CD4-positive, alpha-beta T cell treated with Interleukin-2 at 100 ng/mL for 4 hours (primary cell): ENCODE measurements at regions not wholly inside any gene's neighbourhood (a gene's known extent, or its start where the extent isn't known, plus 50 kb on each side); places are given as distances from the start of the nearest gene placed in this dataset.

Experiments used
- DNase-seq: peaks from one replicate; pipeline ENCODE4 v3.0.0-alpha.2; 2020; ENCODE audit warnings: low spot score

DNA sequence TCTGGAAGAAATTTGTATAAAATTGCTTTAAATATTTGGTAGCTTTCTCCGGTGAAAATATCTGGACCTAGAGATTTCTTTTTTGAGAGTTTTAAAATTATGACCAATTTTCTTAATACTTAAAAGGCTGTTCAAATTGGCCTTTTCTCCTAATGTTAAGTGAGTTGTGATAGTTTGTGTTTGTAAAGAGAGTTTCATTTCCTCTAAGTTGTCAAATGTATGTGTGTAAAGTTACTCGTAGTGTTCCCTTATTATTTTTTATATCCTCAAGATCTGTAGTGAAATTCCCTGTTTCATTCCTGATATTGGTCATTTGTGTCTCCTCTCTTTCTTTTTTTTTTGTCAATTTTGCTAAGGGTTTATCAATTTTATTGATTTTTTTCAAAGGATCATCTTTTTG, 92.6 kb upstream of the CTNNB1 start:
- DNase-seq = no peak

DNA sequence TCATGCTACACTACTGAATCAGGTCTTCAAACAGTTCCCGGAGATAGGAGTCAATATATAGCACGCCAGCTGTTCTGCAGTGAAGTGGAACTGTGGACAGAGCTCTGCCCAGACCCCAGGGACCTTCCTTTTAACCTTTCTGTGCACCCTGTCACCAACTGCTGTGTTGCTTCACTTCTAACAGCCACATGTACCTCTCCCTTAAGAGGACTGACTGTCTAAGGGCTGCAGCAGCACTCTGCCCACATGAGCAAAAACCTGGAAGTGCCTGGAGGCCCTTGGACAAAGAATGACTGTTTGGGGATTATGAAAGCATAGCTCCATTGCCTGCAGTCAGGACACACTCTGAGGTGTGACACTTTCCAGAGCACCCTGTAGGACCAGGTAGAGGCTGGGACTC, 88.3 kb upstream of the CTNNB1 start:
- no peak for DNase-seq

DNA sequence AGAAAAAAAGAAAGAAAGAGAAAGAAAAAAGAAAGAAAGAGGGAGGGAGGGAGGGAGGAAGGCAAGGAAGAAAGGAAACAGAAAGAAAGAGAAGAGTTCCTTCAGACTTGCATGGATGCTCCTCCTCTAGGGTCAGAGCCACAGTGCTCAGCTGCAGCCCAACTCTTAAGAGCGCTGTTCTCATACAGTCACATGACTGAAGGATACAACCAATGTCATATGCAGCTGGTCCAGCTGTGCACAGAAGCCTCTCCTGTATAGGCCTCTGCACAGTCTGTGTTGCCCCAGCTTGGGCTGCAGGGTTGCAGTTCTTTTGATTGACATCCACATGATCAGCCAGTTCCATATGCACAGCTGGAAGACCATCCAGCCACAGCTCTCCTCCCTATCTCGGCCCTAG, 86.8 kb upstream of the CTNNB1 start:
- no peak for DNase-seq

DNA sequence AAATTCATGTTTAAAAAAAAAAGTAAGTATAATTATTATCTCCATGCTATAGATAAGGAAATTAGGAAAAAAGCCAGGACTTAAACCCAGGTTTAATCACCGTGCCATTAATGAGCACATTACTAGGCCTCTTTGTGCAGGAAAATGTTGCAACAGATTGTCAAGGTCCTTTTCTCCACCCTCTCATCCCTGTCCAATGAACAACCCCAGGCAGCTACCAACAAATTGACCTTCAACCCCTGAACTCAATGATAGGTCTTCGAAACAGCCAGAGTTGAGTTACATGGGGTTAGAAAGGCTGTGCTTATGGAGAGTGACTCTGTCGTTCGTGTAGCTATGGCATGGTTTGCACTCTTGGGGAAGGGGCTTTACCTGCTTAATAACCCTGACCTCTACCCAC, 84.2 kb upstream of the CTNNB1 start:
- DNase-seq = no peak

DNA sequence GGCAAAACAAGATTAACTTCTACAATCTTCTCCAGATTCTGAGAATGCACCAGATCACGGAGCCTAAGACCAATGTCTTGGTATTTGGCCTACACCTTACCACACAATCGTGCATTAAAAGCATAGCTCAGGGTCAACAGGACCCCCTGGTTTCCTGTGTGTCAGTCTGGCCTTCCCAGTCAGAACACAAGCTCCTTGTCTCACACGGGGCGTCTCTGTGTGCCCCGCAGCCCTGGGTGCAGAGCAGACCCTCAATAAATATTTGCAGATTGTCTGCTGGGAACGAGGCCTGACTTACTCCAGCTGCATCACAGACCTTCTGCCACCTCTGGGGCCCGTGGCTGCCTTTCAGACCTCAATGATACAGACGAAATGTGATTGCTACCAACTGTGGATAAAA, 82.5 kb upstream of the CTNNB1 start:
- DNase-seq = no peak

DNA sequence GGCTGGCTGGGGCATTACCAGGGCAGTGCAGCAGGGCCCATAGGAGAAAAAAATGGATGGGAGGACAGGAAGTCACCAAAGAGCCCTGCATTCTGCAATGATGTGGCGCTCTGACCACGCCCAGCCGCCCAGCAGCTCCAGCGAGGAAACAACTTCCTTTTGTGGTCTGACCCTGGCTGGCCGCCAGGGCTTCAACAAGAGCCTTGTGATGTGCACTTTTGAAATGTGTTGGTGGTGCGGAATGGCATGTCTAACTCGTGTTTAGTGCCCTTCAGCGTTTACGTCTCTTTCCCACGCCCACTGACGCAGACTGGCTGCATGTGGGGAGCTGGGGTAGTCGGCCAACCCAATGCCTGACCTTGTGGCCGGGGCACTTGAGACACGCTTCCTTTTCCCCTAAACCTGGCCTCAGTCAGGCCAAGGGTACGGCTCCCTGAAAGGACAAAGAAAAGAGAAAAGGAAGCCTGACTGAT, 81.9 kb upstream of the CTNNB1 start:
- peak; percentile 81 for DNase-seq

DNA sequence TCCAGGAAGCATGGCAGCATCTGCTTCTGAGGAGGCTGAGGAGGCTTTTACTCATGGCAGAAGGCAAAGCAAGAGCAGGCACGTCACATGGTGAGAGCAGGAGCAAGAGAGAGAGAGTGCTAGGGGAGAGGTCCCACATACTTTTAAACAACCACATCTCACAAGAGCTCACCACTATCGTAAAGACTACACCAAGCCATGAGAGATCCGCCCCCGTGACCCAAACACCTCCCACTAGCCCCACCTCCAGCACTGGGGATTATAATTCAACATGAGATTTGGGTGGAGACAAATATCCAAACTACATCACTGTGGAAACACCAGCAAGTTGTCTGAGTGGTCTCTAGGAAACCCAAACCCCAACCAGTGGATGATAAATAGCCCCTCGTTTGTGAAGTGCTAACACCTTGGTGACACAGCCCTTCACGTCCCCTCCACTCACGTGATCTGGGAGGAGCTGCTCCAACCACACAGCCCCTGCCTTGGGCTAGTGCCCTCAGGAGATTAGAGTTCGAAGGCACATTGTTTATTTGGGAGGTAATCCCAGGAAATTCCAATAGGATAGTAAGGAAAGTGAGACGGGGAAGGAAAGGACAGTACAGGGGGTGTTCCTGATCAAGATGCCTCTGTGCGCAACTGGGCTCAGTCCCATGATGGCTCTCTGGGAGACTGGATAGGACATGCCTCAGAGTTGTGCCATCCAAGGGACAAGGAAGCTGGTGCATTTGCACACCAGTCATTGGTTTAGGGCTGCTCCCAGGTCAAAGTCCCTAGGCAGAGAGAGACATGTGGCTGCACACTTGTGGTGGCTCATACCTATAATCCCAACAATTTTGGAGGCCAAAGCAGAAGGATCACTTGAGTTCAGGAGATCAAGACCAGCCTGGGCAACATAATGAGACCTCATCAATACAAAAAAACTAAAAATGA, 80.6 kb upstream of the CTNNB1 start:
- no peak for DNase-seq

DNA sequence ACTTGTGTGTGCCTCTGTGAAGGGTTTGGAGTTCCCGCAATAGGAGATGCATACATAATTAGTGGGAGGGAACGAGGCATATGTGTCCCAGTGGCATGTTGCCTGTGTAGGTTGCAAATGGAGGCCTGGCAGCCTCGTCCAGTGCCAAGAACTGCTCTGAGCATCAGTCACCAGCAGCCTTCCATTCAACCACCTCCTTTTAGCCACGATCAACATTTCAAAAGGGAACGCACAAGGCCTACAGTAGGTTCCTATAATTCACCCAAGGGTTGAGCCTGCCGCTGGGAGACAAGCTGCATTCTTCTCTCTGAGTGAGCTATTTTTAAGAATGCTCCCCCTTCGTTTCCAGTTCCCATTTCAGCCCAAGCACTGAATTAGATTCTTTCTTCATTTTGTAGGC, 78.8 kb upstream of the CTNNB1 start:
- no peak for DNase-seq

DNA sequence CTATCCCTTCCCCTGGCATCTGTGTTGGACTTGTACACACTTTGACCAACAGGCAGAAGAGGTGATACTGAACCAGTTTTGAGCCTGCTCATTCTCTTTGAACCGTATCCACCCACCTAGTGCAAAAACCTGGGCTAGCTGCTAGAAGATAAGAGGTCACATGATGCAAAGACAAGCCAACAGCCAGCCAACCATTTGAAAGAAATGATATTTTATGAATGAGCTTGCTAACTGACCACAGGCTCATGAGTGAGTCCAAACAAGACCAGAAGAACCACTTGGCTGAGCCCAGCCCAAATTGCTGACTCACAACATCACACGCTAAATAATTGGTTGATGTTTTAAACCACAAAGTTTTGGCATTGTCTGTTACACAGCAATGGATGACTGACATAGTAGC, 74.0 kb upstream of the CTNNB1 start:
- no peak for DNase-seq

DNA sequence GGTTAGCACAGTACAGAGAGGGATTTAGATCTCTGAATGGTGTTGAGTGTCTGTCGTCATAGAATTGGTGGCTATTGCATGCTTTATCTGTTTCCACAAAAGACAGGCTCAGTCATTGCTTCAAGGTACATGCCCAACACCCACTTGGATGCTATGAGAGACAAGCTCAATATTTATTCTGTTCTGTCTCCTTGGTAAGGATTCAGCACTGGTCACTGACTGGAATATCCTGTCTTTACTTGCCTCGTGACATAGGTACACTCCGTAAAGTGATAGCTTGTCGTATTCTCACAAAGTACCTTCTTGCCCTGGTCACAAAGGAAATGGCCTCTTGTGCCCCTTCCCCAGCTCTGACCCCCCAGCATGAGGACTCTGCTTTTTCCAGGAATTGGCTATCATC, 72.8 kb upstream of the CTNNB1 start:
- no peak for DNase-seq

DNA sequence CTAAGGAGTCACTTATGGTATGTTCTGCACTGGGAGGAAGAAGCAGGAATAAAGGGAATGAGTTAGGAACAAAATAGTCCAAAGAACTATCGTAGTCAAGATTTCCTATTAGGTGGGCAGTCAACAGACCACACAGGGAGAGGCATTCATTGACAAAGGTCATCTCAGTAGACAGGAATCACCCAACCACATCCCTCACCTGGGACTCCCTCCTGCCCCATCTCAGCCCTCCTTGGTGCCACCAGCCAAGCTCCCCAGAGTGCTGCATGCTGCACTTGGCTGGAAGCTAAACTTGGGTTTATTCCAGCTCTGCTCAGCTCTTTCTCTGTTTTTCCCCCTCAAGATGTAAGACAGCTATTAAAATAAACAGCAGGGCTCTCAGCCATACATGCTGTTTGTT, 72.3 kb upstream of the CTNNB1 start:
- DNase-seq = no peak

DNA sequence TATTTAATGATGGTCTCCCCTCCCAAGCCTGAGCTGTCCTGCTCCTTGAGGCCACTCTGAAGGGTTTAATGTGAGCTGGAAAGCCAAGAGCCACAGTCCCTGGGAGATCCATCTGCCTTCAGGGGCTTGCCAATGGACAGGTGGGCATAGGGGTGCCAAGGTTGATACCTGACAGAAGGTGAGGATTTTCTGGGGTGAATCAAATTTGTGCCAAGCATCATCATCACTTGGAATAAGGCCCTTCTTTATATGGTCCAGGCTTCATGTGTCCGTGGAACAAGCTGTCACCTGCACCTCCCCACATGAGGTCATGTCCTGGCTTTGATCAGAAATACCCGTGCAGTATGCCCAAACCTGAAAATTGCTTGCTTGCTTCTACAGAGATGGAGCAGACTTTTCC, 71.9 kb upstream of the CTNNB1 start:
- DNase-seq = no peak

DNA sequence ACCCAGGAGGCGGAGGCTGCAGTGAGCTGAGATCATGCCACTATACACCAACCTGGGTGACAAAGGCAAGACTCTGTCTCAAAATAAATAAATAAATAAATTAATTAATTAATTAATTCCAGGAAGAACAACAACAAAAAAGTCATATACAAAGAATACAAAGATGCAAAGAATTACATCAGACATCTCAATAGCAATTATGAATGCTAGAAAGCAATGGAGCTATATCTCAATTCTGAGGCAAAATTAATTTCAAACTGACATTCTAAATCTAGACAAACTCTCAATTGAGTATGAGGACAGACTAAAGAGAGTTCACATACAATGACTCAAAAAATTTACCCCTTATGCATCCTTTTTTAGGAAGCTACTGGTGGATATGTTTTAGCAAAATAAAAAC, 69.6 kb upstream of the CTNNB1 start:
- DNase-seq = no peak

DNA sequence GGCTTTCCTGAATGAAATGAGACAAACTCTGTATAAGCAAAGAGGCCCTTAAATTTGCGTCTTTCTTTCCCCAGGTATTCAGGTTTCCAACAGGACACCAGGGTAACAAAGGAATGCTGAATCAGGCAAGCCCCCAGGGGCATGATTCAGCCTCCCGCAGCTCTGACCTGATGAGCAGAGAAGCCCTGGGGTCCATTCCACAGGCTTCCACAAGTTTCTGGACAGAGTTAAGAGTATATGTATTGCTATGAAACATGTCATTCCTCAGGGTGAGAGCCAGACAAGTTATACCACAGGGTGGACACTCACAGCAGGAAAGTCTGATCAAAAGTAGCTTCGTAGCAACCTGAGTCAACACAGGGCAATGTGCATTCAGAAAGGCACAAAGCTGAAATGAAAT, 68.1 kb upstream of the CTNNB1 start:
- DNase-seq = no peak

DNA sequence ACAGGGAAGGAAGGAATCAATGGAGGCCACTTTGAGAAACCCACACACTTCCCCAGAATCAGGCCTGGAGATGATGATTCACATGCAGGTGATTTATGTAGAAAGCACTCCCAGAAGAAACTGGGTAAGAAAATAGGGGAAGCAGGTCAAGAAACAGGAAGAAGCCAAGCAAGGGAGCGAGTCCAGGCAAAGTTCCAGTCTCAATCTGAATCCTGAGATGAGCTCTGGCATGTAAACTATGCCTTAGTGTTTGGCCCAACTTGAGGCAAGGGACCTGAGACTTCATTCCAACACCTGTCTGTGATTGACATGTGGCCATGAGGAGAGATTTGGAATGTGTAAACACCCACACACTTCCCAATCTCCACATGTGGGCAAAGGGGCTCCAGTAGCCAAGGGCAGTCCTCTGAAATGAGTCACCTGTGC, 61.6 kb upstream of the CTNNB1 start:
- DNase-seq = no peak

DNA sequence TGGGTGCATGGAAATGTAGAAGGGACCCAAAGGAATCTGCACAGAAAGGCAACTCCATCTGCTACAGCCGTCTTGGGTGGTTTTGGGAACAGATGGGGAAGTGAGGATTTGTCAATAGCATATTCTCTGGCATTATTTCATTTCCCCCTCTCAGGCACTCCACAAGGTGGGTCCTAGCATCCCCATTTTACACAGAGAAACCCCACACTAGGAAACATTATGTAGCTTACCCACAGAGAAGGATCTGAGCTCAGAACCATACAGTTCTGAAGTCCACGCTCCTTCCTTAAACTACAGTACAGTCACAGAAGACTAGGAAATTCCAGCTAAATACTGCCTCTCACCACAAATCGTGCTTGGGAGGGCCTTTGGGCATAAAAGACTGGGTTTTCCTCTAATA, 61.2 kb upstream of the CTNNB1 start:
- no peak for DNase-seq

DNA sequence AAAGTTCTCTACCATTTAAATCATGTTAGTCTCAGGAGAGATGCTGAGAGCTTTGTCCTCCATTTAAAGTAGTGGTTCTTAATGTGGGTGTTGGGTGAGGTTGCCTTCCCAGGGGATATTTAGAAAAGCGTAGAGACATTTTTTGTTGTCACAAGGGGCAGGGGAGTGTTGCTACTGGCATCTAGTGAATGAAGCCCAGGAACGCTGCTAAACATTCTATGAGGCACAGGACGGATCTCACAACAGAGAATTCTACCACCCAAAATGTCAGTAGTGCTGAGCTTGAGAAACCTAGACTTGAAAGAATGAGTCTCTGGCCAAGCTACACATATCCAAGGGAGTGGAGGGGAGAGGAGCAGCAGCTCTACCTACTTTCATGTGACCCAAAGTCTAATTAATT, 60.7 kb upstream of the CTNNB1 start:
- no peak for DNase-seq

DNA sequence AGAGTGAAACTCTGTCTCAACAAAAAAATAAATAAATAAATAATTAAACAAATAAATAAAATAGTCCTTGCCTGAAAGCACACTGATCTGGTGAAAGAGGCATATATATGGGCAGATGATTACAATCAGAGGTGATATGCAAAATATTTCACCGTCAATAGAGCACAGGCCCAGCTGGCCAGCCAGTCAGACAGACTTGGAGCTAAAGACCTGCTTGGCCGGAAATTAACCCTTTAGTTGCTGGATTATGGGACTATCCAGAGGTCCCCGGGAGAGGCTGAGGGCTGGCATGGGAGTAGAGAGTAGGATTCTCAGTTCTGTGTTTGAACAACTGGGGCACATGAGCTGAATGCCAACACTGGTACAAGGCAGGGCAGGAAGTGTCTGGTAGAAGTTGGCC, 59.1 kb upstream of the CTNNB1 start:
- DNase-seq = no peak

DNA sequence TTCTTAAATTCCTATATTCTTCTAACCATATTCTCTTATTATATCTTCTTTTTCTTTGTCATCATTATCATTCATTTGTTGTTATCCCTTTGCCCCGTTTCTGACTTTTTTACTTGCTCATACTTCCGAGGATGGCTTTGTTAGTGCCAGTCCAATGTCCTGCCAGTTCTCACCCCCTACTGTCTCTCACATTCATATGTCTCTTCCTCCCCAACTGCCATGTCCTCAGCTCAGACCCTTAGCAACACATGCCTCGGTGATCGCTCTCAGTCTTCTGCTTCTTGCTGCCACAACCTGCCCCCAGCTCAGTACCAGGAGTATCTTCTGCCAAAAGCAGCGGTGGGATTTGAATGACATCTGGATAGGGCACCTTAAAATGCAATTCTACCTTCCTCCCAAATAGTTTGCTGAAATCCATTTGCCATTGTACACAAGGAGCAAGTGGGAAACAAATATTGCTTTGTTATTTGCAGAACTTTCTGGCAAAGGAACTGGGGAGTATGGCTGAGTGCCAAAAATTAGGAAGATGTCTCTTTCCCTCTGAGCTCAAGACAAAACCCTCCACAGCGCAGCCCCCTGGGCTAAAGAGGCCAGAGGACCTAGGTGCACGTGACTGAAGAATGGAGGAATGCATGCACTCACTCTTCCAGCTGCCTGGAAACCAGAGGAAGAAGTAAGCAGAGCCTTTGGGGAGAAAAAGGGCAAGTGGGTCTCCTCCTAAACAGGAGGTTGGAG, 57.7 kb upstream of the CTNNB1 start:
- no peak for DNase-seq

DNA sequence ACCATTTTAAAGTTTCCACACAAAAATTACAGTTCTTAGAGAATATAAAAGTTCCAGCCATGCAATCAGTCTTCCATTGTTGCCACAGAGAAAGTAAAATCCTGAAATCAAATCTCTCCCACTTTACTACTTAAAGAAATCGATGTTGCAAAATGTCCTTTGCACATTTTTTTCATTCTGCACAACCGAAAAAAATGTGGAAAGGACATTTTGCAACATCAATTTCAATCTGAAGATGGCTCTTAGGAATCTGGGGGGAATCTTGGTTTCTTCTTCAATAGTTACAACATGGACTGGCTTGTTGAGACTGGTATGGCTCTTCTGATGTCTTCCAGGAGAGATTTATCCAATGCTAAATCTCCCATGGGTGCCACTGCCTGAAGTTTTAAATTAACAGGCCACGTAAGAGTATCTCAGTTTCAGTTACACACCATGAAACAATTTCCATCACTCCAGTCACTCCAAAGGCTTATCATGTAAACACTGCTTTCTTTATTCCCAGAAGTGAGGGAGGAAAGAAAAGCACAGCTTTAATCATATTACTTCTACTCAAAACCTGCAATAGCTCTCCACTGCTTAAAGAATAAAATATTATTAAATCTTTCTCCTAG, 55.8 kb upstream of the CTNNB1 start:
- no peak for DNase-seq

DNA sequence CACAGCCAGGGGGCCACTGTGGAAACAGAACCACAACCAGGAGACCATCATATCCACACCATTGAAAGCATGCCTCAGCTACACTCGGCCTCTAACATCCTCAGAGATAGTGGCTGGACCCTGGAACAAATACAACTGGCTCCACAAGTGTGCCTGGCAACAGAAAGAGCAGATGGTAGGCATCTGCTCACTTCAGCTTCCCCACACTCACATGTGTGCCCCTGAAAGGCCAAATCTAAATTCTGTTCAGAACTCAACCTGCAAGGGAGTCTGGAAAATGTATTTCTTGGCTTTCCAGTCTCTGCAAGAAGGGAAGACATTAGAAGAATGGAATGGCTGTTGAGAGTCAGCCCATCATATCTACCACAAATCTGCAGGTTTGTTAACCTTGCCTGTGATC, 54.7 kb upstream of the CTNNB1 start:
- DNase-seq = no peak

DNA sequence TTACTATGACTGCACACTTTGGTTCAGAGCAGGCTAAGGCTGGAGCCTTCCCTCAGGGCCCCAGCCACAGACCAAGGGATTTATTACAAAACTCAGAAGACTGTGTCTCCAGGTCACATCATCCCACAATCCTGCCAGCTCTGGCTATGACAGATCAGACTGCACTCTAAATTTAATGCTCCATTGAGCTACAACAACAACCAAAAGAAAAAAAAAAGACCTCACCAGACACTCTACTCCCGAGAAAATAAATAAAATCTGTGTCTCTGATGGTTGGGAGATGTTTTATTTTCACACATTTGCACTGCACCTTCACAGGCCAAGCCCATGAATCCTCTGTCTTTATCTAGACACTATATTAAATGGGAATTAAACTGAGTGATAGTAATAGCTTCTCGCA, 50.8 kb upstream of the CTNNB1 start:
- DNase-seq = no peak

DNA sequence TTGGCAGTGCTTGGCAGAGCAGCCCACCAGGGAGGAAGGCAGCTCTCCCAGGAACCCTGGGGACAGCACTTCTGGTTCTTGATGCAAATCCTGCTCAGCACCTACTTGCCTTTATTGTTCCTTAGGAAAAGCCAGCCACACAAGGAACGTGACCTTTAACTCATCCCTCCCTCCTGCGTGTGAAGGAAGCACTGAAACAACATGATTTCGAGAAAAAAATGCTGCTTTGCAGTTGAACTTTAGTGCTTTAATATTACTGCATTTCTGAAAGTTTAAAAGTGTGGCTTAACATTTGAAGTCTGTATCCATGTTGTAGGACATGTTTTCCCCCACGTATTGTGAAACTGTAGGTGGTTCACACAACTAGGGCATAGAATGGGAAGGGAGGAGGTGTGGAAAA, 50.4 kb upstream of the CTNNB1 start:
- no peak for DNase-seq
